GM13977 (cell line): ENCODE measurements at regions not wholly inside any gene's neighbourhood (a gene's known extent, or its start where the extent isn't known, plus 50 kb on each side); places are given as distances from the start of the nearest gene placed in this dataset.

Source experiments
- DNase-seq: peaks from one replicate; pipeline ENCODE4 v3.0.0; 2012; ENCODE audit warnings: low spot score
- CTCF ChIP-seq: IDR thresholded peaks from 2 replicates; pipeline ENCODE4 v1.5.1; 2012; ENCODE audit warnings: mild to moderate bottlenecking, control low read depth; ENCODE audit not compliant: insufficient read depth; ENCODE audit errors: extremely low read depth, missing control alignments
- in situ Hi-C: fragments of 300-500 bp; cut with MboI; formaldehyde crosslinking; loops from one replicate; pipeline ENCODE4 v1.12.0; 2022; ENCODE audit warnings: low sequenced_read_pairs, low pct_unique_long_range_greater_than_20kb, mixed read lengths, inconsistent platforms; ENCODE audit not compliant: unreplicated experiment

- no peak for DNase-seq
- in situ Hi-C loops: no loop called here
Observed at GRCh38 chr1:38270849-38271633, 224.4 kb upstream of the POU3F1 start.

GRCh38 chr1:38269923-38270848 is 223.6 kb upstream of the POU3F1 start:
- DNase-seq: no peak
- no peak for TF ChIP-seq CTCF
- in situ Hi-C loops: no loop called here

More at GRCh38 chr1:38270849-38271633, 224.4 kb upstream of the POU3F1 start:
- TF ChIP-seq CTCF: no peak

- no peak for DNase-seq
- no peak for TF ChIP-seq CTCF
- in situ Hi-C loops: no loop called here
Observed at GRCh38 chr1:38268226-38268625, 221.6 kb upstream of the POU3F1 start.

GRCh38 chr1:38267037-38268036 is 220.7 kb upstream of the POU3F1 start:
- in situ Hi-C loops: no loop called here
- DNase-seq: no peak
- no peak for TF ChIP-seq CTCF

- no peak for TF ChIP-seq CTCF
- in situ Hi-C loops: no loop called here
- no peak for DNase-seq
Observed at GRCh38 chr1:38266197-38266520, 219.6 kb upstream of the POU3F1 start.
